Thoracic aorta (tissue), 2 donors: ENCODE measurements at regions not wholly inside any gene's neighbourhood (a gene's known extent, or its start where the extent isn't known, plus 50 kb on each side); places are given as distances from the start of the nearest gene placed in this dataset.

Experiments
- ATAC-seq: fragments of 150-250 bp; one replicate; pipeline ENCODE4 v1.8.0; 2017; ENCODE audit warnings: low read depth; ENCODE audit not compliant: insufficient number of reproducible peaks, low FRiP score
- DNase-seq: peaks from one replicate; pipeline ENCODE4 v3.0.0-alpha.2; 2020; ENCODE audit warnings: low spot score
- H3K27ac ChIP-seq, 2 donors: fragments of 200-600 bp; sonication (generic); 1 replicate in 1 of 2; 2 replicates in 1 of 2; pipeline ENCODE4 v1.5.1; 2016; ENCODE audit warnings: mild to moderate bottlenecking in 2 of 2, moderate library complexity in 2 of 2
- H3K27me3 ChIP-seq: fragments of 200-600 bp; sonication (generic); replicated peaks from 2 replicates; pipeline ENCODE4 v1.6.0; 2016; ENCODE audit warnings: mild to moderate bottlenecking; ENCODE audit not compliant: insufficient read depth
- H3K36me3 ChIP-seq: fragments of 200-600 bp; sonication (generic); one replicate; pipeline ENCODE4 v1.5.1; 2016
- H3K4me1 ChIP-seq, 2 donors: fragments of 200-600 bp; sonication (generic); 1 replicate in 1 of 2; 2 replicates in 1 of 2; pipeline versions ENCODE4 v1.5.1 to v1.6.0; 2016; ENCODE audit warnings: low read depth in 2 of 2, mild to moderate bottlenecking in 1 of 2; ENCODE audit not compliant: control insufficient read depth in 1 of 2
- H3K4me3 ChIP-seq: fragments of 200-600 bp; sonication (generic); 2 replicates; pipeline ENCODE4 v1.5.1; 2016; ENCODE audit warnings: mild to moderate bottlenecking
- H3K9me3 ChIP-seq: fragments of 200-600 bp; sonication (generic); 2 replicates; pipeline ENCODE4 v1.5.1; 2016
- TF ChIP-seq, protein P1 (sequence below): fragments of 200-600 bp; sonication (generic); IDR thresholded peaks from one replicate; pipeline ENCODE4 v1.5.1; 2019; ENCODE audit warnings: antibody characterized with exemption

DNA sequence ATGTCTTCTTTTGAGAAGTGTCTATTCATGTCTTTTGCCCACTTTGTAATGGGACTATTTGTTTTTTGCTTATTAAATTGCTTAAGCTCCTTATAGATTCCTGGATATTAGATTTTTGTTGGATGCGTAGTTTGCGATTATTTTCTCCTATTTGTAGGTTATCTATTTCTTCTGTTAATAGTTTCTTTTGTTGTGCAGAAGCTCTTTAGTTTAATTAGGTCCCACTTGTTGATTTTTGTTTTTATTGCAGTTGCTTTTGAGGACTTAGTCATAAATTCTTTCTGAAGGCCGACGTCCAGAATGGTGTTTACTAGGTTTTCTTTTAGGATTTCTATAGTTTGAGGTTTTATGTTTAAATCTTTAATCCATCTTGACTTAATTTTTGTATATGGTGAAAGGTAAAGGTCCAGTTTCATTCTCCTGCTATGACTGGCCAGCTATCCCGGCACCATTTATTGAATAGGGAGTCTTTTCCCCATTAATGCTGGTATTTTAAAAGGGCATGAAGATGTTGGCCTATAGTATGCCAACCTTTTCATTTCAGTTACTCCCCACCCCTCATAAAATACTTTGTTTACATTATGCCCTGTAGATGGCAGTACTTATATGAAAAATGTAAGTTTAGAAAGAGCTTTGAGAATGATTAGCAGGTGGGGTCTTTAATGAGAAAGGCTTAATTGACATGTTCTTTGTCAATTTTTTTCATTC lies 62.9 kb upstream of the PSMA6 start:
- ATAC-seq (no peak), DNase-seq (no peak)
- H3K4me3 ChIP-seq, result no peak overlapping the region
- H3K27ac ChIP-seq, result no peak overlapping the region
- TF ChIP-seq, protein P1, sequence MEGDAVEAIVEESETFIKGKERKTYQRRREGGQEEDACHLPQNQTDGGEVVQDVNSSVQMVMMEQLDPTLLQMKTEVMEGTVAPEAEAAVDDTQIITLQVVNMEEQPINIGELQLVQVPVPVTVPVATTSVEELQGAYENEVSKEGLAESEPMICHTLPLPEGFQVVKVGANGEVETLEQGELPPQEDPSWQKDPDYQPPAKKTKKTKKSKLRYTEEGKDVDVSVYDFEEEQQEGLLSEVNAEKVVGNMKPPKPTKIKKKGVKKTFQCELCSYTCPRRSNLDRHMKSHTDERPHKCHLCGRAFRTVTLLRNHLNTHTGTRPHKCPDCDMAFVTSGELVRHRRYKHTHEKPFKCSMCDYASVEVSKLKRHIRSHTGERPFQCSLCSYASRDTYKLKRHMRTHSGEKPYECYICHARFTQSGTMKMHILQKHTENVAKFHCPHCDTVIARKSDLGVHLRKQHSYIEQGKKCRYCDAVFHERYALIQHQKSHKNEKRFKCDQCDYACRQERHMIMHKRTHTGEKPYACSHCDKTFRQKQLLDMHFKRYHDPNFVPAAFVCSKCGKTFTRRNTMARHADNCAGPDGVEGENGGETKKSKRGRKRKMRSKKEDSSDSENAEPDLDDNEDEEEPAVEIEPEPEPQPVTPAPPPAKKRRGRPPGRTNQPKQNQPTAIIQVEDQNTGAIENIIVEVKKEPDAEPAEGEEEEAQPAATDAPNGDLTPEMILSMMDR, result no peak
- H3K4me1 ChIP-seq, result no peaks in the 10 kb centered on the region
- H3K9me3 ChIP-seq, result no peaks in the 10 kb centered on the region
- H3K36me3 ChIP-seq, result no peaks in the 10 kb centered on the region
- H3K27me3 ChIP-seq, result no peaks in the 10 kb centered on the region

DNA sequence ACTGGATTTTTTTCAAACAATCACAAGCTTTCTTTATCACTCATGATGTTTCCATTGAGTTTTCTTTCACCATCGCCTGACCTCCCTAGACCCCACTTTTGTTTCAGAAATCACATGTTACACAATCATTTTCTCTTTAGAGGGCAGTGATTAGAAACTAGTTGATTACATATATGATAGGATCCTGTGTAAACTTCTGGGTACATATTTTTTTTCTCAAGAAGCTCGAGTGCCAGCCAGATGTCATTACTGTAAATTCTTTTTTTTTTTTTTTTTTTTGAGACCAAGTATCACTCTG lies 62.4 kb upstream of the PSMA6 start:
- H3K36me3 ChIP-seq, result no peaks in the 10 kb centered on the region
- DNase-seq (no peak), ATAC-seq (no peak)
- TF ChIP-seq, protein P1, result no peak
- H3K27me3 ChIP-seq, result no peaks in the 10 kb centered on the region
- H3K4me1 ChIP-seq, result no peaks in the 10 kb centered on the region
- H3K27ac ChIP-seq, result no peak overlapping the region
- H3K9me3 ChIP-seq, result no peaks in the 10 kb centered on the region
- no peak overlapping the region for H3K4me3 ChIP-seq

DNA sequence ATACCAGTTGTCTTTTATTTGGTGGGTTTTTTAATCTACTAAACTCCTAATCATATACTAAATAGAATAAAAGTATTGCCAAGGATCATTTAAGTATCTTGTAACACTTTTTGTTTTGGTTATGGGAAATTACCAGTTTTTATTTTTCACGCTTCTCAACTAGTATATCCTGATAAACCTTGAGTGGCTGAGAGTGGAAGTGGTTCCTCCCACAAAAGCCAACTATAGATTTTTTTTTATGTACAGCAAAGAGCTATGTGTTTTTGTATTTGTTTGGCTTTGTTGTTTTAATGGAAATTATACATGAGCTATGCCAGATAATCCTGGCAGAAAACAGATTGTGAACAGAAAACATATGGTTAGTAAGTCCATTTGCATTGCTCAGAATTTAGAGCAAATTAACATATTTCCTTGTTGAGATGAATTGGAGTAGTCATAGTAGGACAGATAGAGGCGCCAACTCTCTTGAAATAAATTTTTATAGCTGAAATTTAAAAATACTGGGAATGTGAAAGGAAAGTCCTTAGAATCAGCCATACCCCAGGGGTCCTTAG lies 60.9 kb upstream of the PSMA6 start:
- Histone ChIP-seq H3K9me3 (no peaks in the 10 kb centered on the region), H3K27me3 (no peaks in the 10 kb centered on the region), H3K27ac (no peak overlapping the region), H3K4me3 (no peak overlapping the region), H3K36me3 (no peaks in the 10 kb centered on the region), H3K4me1 (no peaks in the 10 kb centered on the region)
- TF ChIP-seq, protein P1, result no peak
- DNase-seq (no peak), ATAC-seq (no peak)

DNA sequence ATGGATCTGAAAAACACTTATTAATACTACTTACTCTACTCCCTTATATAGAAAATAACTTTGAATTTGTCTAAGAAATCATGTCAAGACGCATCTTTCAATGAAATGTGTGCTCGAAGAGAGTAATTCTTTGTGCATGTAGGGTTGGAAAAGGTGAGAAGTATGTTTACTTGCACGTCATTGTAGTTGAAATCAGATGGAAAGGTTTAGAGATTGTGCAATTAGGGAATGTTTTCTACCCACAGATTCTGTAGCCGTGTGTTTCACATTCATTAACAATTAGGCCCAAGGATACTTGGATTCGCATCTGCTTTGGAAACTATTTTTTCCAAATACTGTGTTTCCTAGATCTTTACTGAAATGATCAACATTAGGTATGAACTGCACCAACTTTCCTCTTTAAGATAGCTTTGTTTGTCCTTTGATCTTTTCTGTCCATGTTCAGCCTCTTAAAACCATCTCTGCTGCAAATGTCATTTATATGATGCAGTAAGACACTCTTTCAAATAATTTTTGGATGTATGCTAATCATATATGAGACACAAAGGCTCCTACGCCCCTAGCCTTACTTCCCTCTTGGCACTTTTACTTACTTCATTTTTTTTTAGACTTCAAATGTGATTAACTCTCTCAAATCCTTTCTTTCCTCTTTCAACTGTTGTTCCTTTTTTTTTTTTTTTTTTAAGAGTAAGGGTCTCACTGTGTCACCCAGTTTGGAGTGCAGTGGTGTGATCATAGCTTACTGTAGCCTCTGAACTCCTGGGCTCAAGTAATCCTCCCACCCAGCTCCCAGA lies 58.0 kb upstream of the PSMA6 start:
- Histone ChIP-seq H3K36me3 (no peaks in the 10 kb centered on the region), H3K4me3 (no peak overlapping the region), H3K4me1 (no peaks in the 10 kb centered on the region), H3K27me3 (no peaks in the 10 kb centered on the region), H3K27ac (no peak overlapping the region), H3K9me3 (no peaks in the 10 kb centered on the region)
- ATAC-seq, result no peak
- TF ChIP-seq, protein P1, result no peak
- DNase-seq, result no peak

DNA sequence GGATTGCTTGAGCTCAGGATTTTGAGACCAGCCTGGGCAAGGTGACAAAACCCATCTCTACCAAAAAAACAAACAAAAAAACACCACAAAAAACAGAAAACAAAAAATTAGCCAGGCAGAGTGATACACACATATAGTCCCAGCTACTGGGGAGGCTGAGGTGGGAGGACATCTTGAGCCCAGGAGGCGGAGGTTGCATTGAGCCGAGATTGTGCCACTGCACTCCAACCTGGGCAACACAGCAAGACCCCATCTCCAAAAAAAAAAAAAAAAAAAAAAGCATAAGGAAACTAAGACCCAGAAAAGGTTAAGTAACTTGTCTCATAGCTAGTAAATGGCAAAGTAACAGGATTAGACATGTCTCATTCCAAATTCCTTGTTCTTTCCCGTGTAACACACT lies 56.3 kb upstream of the PSMA6 start:
- ATAC-seq (no peak), DNase-seq (no peak)
- TF ChIP-seq, protein P1, result no peak
- Histone ChIP-seq H3K4me1 (peaks cover 0 to under 1% of the 10 kb centered on the region in 2 donors), H3K36me3 (no peaks in the 10 kb centered on the region), H3K9me3 (no peaks in the 10 kb centered on the region), H3K27me3 (no peaks in the 10 kb centered on the region), H3K27ac (no peak overlapping the region), H3K4me3 (no peak overlapping the region)
